K562 (cell line): ENCODE measurements at regions not wholly inside any gene's neighbourhood (a gene's known extent, or its start where the extent isn't known, plus 50 kb on each side); places are given as distances from the start of the nearest gene placed in this dataset.

ENCODE experiments used
- ATAC-seq: fragments of 200-7000 bp; cut with Tn5 transposase; 3 replicates; pipeline ENCODE4 v1.9.1; 2020; ENCODE audit warnings: moderate library complexity
- BruUV-seq: library from RNA; stranded (reverse); fragments of 400-500 nt; replicated peaks from 2 replicates; lab custom pipeline; 2021; lab: Mats Ljungman, UMichigan
- CTCF ChIA-PET: fragments of 300-600 bp; formaldehyde crosslinking; extraction: SDS; loops from one replicate; lab custom pipeline; 2021; ENCODE audit warnings: low intra/inter-chr PET ratio; lab: Yijun Ruan, JAX
- POLR2A ChIA-PET: fragments of 300-600, 350-650 bp; sonication (Branson Sonifier 250); formaldehyde crosslinking; extraction: SDS; loops from one replicate; lab custom pipeline; 2021; ENCODE audit warnings: antibody characterized with exemption, inconsistent platforms; lab: Yijun Ruan, JAX
- DNase-seq, 4 experiments: peaks; one replicate each; pipeline versions ENCODE4 v3.0.0 to v3.0.0-alpha.2; 2011 to 2018; ENCODE audit warnings: low spot score in 3 of 4, mixed read lengths in 3 of 4; ENCODE audit errors: extremely low read depth in 1 of 4
- FAIRE-seq: peaks from 2 replicates; lab custom pipeline; 2011; peaks lifted over from hg19 to GRCh38; lab: Jason Lieb, UNC
- H2AFZ ChIP-seq: 2 replicates; pipeline ENCODE4 v1.6.0; 2011; ENCODE audit warnings: low read depth, low read length, control low read depth, inconsistent platforms
- H3K27ac ChIP-seq: fragments of 200-600 bp; 3 replicates; pipeline ENCODE4 v1.8.0; 2011; ENCODE audit warnings: low read depth, mild to moderate bottlenecking, control low read depth, inconsistent platforms, low read length, moderate library complexity, mixed read lengths; ENCODE audit errors: extremely low read depth
- H3K27me3 ChIP-seq, 2 experiments: fragments of 300-600 bp in 1 of 2; 2 replicates in 1 of 2; 3 replicates in 1 of 2; pipeline versions ENCODE4 v1.6.0 to v1.8.0; 2011; ENCODE audit warnings: inconsistent platforms in 2 of 2, low read length in 2 of 2, mild to moderate bottlenecking in 1 of 2, mixed read lengths in 1 of 2, moderate library complexity in 1 of 2; ENCODE audit not compliant: control insufficient read depth in 2 of 2, insufficient read depth in 2 of 2
- H3K36me3 ChIP-seq: fragments of 300-600 bp; 3 replicates; pipeline ENCODE4 v1.8.0; 2011; ENCODE audit warnings: mild to moderate bottlenecking, low read length, inconsistent platforms; ENCODE audit not compliant: control insufficient read depth, insufficient read depth
- H3K4me1 ChIP-seq, 2 experiments: fragments of 200-600 bp in 1 of 2; replicated peaks in 1 of 2; 2 replicates in 1 of 2; 3 replicates in 1 of 2; pipeline versions ENCODE4 v1.5.1 to v1.8.0; 2011; ENCODE audit warnings: inconsistent platforms in 2 of 2, low read length in 2 of 2, mild to moderate bottlenecking in 1 of 2, mixed read lengths in 1 of 2, moderate library complexity in 1 of 2; ENCODE audit not compliant: control insufficient read depth in 2 of 2, insufficient read depth in 2 of 2
- H3K4me2 ChIP-seq: 2 replicates; pipeline ENCODE4 v1.6.1; 2011; ENCODE audit warnings: low read length, control low read depth, inconsistent platforms, mixed read lengths; ENCODE audit not compliant: insufficient read depth
- H3K4me3 ChIP-seq: fragments of 200-600 bp; sonication (generic), shearing (Covaris generic); 2 replicates; pipeline ENCODE4 v1.5.1; 2016; ENCODE audit warnings: control low read depth, inconsistent platforms
- H3K79me2 ChIP-seq: fragments of 200-600 bp; 3 replicates; pipeline ENCODE4 v1.8.0; 2011; ENCODE audit warnings: low read length, inconsistent platforms; ENCODE audit not compliant: control insufficient read depth, insufficient read depth
- H3K9ac ChIP-seq, 2 experiments: 2 replicates each; pipeline versions ENCODE4 v1.6.0 to v1.6.1; 2011; ENCODE audit warnings: low read depth in 2 of 2, low read length in 2 of 2, control low read depth in 1 of 2, inconsistent platforms in 1 of 2, mild to moderate bottlenecking in 1 of 2, mixed read lengths in 1 of 2; ENCODE audit not compliant: insufficient read depth in 1 of 2
- H3K9me1 ChIP-seq: one replicate; pipeline ENCODE4 v1.6.0; 2011; ENCODE audit warnings: inconsistent platforms, mild to moderate bottlenecking, low read length, moderate library complexity; ENCODE audit not compliant: control insufficient read depth, insufficient read depth
- H3K9me3 ChIP-seq: replicated peaks from 2 replicates; pipeline ENCODE4 v1.5.1; 2011; ENCODE audit warnings: low read depth, low read length, inconsistent platforms; ENCODE audit not compliant: control insufficient read depth, insufficient read depth
- H4K20me1 ChIP-seq: replicated peaks from 2 replicates; pipeline ENCODE4 v1.6.1; 2011; ENCODE audit warnings: low read length, inconsistent platforms, mixed read lengths; ENCODE audit not compliant: control insufficient read depth, insufficient read depth
- HDAC3 ChIP-seq: fragments of 450-650 bp; IDR thresholded peaks from 2 replicates; pipeline ENCODE4 v1.6.1; 2018; ENCODE audit warnings: borderline replicate concordance, mild to moderate bottlenecking, moderate library complexity; ENCODE audit not compliant: partially characterized antibody
- KHSRP ChIP-seq: fragments of 450-650 bp; IDR thresholded peaks from 2 replicates; pipeline ENCODE4 v1.6.1; 2017
- TAL1 ChIP-seq: fragments of 450-650 bp; IDR thresholded peaks from 2 replicates; pipeline ENCODE4 v1.6.1; 2016; ENCODE audit warnings: mild to moderate bottlenecking
- ZNF124 ChIP-seq: sonication (generic); formaldehyde crosslinking; IDR thresholded peaks from 2 replicates; pipeline ENCODE4 v1.8.1; 2022; ENCODE audit warnings: missing genetic modification reagents
- ZNF133 ChIP-seq: fragments of 250-450 bp; sonication (Bioruptor Pico); IDR thresholded peaks from 2 replicates; pipeline ENCODE4 v1.4.0; 2020; ENCODE audit warnings: mild to moderate bottlenecking
- WGBS: fragments of 100-300 bp; shearing (Covaris generic); methylation state at CpG from one replicate; pipeline ENCODE4 v1.1.6; 2016; ENCODE audit warnings: low coverage, mixed read lengths; ENCODE audit not compliant: insufficient coverage; ENCODE audit errors: missing lambda C conversion rate; 5-methylcytosine and 5-hydroxymethylcytosine counted together
- in situ Hi-C: fragments of 300-500 bp; cut with MboI; formaldehyde crosslinking; loops from 4 replicates; pipeline ENCODE4 v1.15.0; 2018; ENCODE audit warnings: inconsistent platforms, mixed read lengths
- intact Hi-C: fragments of 100-400 bp; cut with micrococcal nuclease; formaldehyde crosslinking; loops from 2 replicates; pipeline ENCODE4 v1.14.2; 2022
- TF ChIP-seq, protein P1 (sequence below): fragments of 450-650 bp; IDR thresholded peaks from 2 replicates; pipeline ENCODE4 v1.6.1; 2016; ENCODE audit warnings: low read depth
- TF ChIP-seq, protein P2 (sequence below): fragments of 450-650 bp; IDR thresholded peaks from 2 replicates; pipeline ENCODE4 v1.6.1; 2016; ENCODE audit warnings: borderline replicate concordance
- TF ChIP-seq, protein P3 (sequence below): fragments of 250-450 bp; sonication (Bioruptor Pico); IDR thresholded peaks from 2 replicates; pipeline ENCODE4 v1.8.0; 2021; ENCODE audit warnings: mild to moderate bottlenecking, moderate library complexity
- TF ChIP-seq, protein P4 (sequence below): fragments of 250-450 bp; sonication (Bioruptor Pico); IDR thresholded peaks from 2 replicates; pipeline ENCODE4 v1.5.0; 2022; ENCODE audit warnings: mild to moderate bottlenecking

DNA sequence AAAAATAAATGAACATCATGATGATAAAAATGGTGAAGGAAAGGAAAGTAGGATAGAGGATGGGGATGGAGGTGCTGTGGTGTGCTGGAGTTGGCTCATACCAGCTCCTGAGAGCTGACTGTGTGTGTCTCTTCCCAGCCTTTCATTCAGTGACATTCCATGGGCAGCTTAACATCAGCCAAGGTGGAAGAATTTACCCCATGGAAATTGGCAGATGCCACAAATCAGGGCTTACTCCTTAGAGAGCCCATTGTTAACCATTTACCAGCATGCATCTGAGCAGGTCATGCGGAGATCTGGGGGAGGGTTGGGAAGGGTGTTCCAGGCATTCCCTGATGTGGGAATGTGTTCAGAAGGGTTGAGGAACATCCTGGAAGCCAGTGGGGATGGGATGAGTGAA is 164.7 kb upstream of the MYL2 start:
- H3K4me3 ChIP-seq, result no peak overlapping the region
- no peaks in the 10 kb centered on the region for H3K4me1 ChIP-seq
- POLR2A ChIA-PET, result no interaction called here
- H3K9me3 ChIP-seq, result no peaks in the 10 kb centered on the region
- no peak overlapping the region for H3K4me2 ChIP-seq
- H3K9ac ChIP-seq, result no peak overlapping the region
- in situ Hi-C loops, result no loop called here
- H3K27ac ChIP-seq, result no peak overlapping the region
- FAIRE-seq (no peak), DNase-seq (no peak), ATAC-seq (no peak)
- no peaks in the 10 kb centered on the region; the same call in 1 of the 2 replicates for H4K20me1 ChIP-seq
- WGBS, result 7% methylated on average over 1 of the region's 1 CpG
- no peaks in the 10 kb centered on the region for H3K9me1 ChIP-seq
- no peaks in the 10 kb centered on the region for H3K36me3 ChIP-seq
- intact Hi-C loops, result no loop called here
- H3K79me2 ChIP-seq, result no peaks in the 10 kb centered on the region
- no TSS peak for BruUV-seq
- peaks cover 17 to 66% of the 10 kb centered on the region in 2 experiments; a peak in 4 of 5 replicates for H3K27me3 ChIP-seq
- CTCF ChIA-PET, result no interaction called here
- H2AFZ ChIP-seq, result no peak overlapping the region
- TF ChIP-seq ZNF124 (CRISPR knock-in tag) (no peak), HDAC3 (no peak), KHSRP (no peak), TAL1 (no peak), ZNF133 (no peak)
- TF ChIP-seq, protein P1, sequence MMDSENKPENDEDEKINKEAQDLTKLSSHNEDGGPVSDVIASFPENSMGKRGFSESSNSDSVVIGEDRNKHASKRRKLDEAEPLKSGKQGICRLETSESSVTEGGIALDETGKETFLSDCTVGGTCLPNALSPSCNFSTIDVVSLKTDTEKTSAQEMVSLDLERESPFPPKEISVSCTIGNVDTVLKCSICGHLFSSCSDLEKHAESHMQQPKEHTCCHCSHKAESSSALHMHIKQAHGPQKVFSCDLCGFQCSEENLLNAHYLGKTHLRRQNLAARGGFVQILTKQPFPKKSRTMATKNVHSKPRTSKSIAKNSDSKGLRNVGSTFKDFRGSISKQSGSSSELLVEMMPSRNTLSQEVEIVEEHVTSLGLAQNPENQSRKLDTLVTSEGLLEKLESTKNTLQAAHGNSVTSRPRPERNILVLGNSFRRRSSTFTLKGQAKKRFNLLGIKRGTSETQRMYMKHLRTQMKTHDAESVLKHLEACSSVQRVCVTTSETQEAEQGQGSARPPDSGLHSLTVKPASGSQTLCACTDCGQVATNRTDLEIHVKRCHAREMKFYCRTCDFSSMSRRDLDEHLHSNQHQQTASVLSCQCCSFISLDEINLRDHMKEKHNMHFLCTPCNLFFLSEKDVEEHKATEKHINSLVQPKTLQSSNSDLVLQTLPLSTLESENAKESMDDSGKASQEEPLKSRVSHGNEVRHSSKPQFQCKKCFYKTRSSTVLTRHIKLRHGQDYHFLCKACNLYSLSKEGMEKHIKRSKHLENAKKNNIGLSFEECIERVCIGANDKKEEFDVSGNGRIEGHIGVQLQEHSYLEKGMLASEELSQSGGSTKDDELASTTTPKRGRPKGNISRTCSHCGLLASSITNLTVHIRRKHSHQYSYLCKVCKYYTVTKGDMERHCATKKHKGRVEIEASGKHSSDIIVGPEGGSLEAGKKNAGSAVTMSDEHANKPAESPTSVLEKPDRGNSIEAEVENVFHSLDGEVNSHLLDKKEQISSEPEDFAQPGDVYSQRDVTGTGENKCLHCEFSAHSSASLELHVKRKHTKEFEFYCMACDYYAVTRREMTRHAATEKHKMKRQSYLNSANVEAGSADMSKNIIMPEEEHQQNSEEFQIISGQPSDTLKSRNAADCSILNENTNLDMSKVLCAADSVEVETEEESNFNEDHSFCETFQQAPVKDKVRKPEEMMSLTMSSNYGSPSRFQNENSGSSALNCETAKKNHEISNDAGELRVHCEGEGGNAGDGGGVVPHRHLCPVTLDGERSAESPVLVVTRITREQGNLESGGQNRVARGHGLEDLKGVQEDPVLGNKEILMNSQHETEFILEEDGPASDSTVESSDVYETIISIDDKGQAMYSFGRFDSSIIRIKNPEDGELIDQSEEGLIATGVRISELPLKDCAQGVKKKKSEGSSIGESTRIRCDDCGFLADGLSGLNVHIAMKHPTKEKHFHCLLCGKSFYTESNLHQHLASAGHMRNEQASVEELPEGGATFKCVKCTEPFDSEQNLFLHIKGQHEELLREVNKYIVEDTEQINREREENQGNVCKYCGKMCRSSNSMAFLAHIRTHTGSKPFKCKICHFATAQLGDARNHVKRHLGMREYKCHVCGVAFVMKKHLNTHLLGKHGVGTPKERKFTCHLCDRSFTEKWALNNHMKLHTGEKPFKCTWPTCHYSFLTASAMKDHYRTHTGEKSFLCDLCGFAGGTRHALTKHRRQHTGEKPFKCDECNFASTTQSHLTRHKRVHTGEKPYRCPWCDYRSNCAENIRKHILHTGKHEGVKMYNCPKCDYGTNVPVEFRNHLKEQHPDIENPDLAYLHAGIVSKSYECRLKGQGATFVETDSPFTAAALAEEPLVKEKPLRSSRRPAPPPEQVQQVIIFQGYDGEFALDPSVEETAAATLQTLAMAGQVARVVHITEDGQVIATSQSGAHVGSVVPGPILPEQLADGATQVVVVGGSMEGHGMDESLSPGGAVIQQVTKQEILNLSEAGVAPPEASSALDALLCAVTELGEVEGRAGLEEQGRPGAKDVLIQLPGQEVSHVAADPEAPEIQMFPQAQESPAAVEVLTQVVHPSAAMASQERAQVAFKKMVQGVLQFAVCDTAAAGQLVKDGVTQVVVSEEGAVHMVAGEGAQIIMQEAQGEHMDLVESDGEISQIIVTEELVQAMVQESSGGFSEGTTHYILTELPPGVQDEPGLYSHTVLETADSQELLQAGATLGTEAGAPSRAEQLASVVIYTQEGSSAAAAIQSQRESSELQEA, result no peak
- TF ChIP-seq, protein P2, sequence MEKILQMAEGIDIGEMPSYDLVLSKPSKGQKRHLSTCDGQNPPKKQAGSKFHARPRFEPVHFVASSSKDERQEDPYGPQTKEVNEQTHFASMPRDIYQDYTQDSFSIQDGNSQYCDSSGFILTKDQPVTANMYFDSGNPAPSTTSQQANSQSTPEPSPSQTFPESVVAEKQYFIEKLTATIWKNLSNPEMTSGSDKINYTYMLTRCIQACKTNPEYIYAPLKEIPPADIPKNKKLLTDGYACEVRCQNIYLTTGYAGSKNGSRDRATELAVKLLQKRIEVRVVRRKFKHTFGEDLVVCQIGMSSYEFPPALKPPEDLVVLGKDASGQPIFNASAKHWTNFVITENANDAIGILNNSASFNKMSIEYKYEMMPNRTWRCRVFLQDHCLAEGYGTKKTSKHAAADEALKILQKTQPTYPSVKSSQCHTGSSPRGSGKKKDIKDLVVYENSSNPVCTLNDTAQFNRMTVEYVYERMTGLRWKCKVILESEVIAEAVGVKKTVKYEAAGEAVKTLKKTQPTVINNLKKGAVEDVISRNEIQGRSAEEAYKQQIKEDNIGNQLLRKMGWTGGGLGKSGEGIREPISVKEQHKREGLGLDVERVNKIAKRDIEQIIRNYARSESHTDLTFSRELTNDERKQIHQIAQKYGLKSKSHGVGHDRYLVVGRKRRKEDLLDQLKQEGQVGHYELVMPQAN, result no peak
- TF ChIP-seq, protein P3, sequence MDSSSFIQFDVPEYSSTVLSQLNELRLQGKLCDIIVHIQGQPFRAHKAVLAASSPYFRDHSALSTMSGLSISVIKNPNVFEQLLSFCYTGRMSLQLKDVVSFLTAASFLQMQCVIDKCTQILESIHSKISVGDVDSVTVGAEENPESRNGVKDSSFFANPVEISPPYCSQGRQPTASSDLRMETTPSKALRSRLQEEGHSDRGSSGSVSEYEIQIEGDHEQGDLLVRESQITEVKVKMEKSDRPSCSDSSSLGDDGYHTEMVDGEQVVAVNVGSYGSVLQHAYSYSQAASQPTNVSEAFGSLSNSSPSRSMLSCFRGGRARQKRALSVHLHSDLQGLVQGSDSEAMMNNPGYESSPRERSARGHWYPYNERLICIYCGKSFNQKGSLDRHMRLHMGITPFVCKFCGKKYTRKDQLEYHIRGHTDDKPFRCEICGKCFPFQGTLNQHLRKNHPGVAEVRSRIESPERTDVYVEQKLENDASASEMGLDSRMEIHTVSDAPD (CRISPR knock-in tag), result no peak
- TF ChIP-seq, protein P4, sequence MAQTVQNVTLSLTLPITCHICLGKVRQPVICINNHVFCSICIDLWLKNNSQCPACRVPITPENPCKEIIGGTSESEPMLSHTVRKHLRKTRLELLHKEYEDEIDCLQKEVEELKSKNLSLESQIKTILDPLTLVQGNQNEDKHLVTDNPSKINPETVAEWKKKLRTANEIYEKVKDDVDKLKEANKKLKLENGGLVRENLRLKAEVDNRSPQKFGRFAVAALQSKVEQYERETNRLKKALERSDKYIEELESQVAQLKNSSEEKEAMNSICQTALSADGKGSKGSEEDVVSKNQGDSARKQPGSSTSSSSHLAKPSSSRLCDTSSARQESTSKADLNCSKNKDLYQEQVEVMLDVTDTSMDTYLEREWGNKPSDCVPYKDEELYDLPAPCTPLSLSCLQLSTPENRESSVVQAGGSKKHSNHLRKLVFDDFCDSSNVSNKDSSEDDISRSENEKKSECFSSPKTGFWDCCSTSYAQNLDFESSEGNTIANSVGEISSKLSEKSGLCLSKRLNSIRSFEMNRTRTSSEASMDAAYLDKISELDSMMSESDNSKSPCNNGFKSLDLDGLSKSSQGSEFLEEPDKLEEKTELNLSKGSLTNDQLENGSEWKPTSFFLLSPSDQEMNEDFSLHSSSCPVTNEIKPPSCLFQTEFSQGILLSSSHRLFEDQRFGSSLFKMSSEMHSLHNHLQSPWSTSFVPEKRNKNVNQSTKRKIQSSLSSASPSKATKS (CRISPR knock-in tag), result no peak
